ENCODE measurements at regions not wholly inside any gene's neighbourhood (a gene's known extent, or its start where the extent isn't known, plus 50 kb on each side); places are given as distances from the start of the nearest gene placed in this dataset.

DNA sequence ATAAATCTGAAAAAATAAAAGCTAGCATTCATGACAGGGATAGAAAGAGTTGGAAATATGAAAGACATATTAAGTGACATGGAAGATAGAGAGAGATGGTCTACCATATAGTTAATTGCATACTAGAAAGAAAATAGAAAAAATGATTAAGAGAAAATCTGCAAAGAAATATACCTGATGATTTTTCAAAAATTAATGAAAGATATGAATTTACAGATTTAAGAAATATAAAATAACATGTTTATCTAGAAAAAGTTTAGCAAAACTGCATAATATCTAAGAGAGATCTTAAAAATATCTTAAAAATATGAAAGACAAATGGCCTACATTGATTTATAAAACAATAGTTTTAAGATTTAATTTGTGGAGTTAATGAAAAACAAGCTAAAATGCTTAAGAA, 219.1 kb upstream of the RPS23 start:
- Histone ChIP-seq H3K4me2 (ENCODE audit: control insufficient read depth, insufficient read depth) (no peak overlapping the region), H4K20me1 (ENCODE audit: control insufficient read depth, insufficient read depth) (no peaks in the 10 kb centered on the region), H3K79me2 (ENCODE audit: control insufficient read depth, insufficient read depth, low read length) (no peaks in the 10 kb centered on the region), H3K27me3 (replicated peaks in 1 of 2; ENCODE audit: control insufficient read depth in 2 of 2, insufficient read depth in 2 of 2, low read length in 1 of 2) (no peaks in the 10 kb centered on the region), H3K4me1 (ENCODE audit: control insufficient read depth, insufficient read depth, low read length) (no peaks in the 10 kb centered on the region), H3K27ac (ENCODE audit: control insufficient read depth, insufficient read depth) (no peak overlapping the region), H2AFZ (ENCODE audit: control insufficient read depth, low read depth, low read length) (no peak overlapping the region), H3K9ac (ENCODE audit: control insufficient read depth, insufficient read depth, low read length) (no peak overlapping the region), H3K4me3 (no peak overlapping the region), H3K9me3 (replicated peaks; ENCODE audit: control insufficient read depth, insufficient read depth, low read length) (no peaks in the 10 kb centered on the region), H3K36me3 (ENCODE audit: control insufficient read depth in 2 of 2, insufficient read depth in 2 of 2, low read length in 1 of 2) (no peaks in the 10 kb centered on the region)
- ChIA-PET POLR2A (no interaction called here), SMC1A (ENCODE audit: uncharacterized antibody, unreplicated experiment) (no interaction called here), CTCF (interaction anchor here (0.7 kb wide), 1 partner anchor 89 kb away, joined by 3 read pairs; no protein-coding TSS in a partner anchor), RAD21 (ENCODE audit: unreplicated experiment) (no interaction called here)
- DNase-seq (ENCODE audit: low read depth, low spot score) (no peak), FAIRE-seq (no peak), ATAC-seq (no peak)
- TF ChIP-seq SIN3A (IDR thresholded peaks at IDR 0.05; ENCODE audit: low read depth, low read length) (no peak), MXI1 (IDR thresholded peaks at IDR 0.05; ENCODE audit: low read depth, low read length) (no peak), POU2F2 (IDR thresholded peaks at IDR 0.05; ENCODE audit: borderline replicate concordance, low read depth, low read length) (no peak), EED (IDR thresholded peaks at IDR 0.05; ENCODE audit: low read depth) (no peak), MEF2A (IDR thresholded peaks at IDR 0.05; ENCODE audit: insufficient read depth, low read depth, low read length) (no peak), CREM (IDR thresholded peaks at IDR 0.05; ENCODE audit: low read depth) (no peak)
- TF ChIP-seq, protein P1, sequence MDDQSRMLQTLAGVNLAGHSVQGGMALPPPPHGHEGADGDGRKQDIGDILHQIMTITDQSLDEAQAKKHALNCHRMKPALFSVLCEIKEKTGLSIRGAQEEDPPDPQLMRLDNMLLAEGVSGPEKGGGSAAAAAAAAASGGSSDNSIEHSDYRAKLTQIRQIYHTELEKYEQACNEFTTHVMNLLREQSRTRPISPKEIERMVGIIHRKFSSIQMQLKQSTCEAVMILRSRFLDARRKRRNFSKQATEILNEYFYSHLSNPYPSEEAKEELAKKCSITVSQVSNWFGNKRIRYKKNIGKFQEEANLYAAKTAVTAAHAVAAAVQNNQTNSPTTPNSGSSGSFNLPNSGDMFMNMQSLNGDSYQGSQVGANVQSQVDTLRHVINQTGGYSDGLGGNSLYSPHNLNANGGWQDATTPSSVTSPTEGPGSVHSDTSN (IDR thresholded peaks at IDR 0.05; ENCODE audit: insufficient replicate concordance, low read depth, low read length) = no peak
- BruUV-seq (replicated peaks) = no TSS peak
- in situ Hi-C loops (cut with MboI) (no loop called here), intact Hi-C loops (cut with micrococcal nuclease; ENCODE audit: unreplicated experiment) (loop anchor here (5.0 to 10.0 kb wide), 2 partner anchors 62 to 145 kb away; no protein-coding TSS in a partner anchor)

DNA sequence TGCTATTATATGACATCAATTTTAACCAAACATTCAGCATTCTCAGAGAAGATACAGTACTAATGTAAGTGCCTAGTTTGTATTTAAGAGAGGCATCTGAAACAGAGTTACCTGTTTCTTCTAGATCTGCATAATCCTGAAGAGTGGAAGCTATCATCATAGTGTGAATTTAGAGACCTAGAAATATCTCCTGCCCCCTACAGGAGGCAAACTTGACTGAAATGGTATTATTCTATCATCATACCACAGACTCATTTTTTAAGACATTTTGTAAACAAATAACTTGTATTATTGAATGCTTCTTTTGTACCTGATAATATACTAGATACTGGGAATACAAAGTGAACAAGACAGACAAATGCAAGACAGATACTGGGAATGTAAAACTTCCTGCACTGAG, 216.8 kb upstream of the RPS23 start:
- H3K4me2 ChIP-seq (ENCODE audit: control insufficient read depth, insufficient read depth) = no peak overlapping the region
- ATAC-seq (no peak), DNase-seq (ENCODE audit: low read depth, low spot score) (no peak), FAIRE-seq (no peak)
- no peaks in the 10 kb centered on the region for H3K27me3 ChIP-seq (replicated peaks in 1 of 2; ENCODE audit: control insufficient read depth in 2 of 2, insufficient read depth in 2 of 2, low read length in 1 of 2)
- no TSS peak for BruUV-seq (replicated peaks)
- SMC1A ChIA-PET (ENCODE audit: uncharacterized antibody, unreplicated experiment) = interaction anchor here (0.9 to 1.6 kb wide), 3 partner anchors 17 to 142 kb away, joined by 3 to 5 read pairs (median 3); no protein-coding TSS in a partner anchor
- intact Hi-C loops (cut with micrococcal nuclease; ENCODE audit: unreplicated experiment) (loop anchor here (5.0 to 10.0 kb wide), 2 partner anchors 60 to 143 kb away; no protein-coding TSS in a partner anchor), in situ Hi-C loops (cut with MboI) (no loop called here)
- H3K36me3 ChIP-seq (ENCODE audit: control insufficient read depth in 2 of 2, insufficient read depth in 2 of 2, low read length in 1 of 2) = no peaks in the 10 kb centered on the region
- H3K79me2 ChIP-seq (ENCODE audit: control insufficient read depth, insufficient read depth, low read length) = no peaks in the 10 kb centered on the region
- POLR2A ChIA-PET = interaction anchor here (0.6 kb wide), 1 partner anchor 40 kb away, joined by 4 read pairs; no protein-coding TSS in a partner anchor
- no peak overlapping the region for H3K4me3 ChIP-seq
- TF ChIP-seq TBL1XR1 (IDR thresholded peaks at IDR 0.05; ENCODE audit: low read depth, low read length) = no peak
- TF ChIP-seq, protein P2, sequence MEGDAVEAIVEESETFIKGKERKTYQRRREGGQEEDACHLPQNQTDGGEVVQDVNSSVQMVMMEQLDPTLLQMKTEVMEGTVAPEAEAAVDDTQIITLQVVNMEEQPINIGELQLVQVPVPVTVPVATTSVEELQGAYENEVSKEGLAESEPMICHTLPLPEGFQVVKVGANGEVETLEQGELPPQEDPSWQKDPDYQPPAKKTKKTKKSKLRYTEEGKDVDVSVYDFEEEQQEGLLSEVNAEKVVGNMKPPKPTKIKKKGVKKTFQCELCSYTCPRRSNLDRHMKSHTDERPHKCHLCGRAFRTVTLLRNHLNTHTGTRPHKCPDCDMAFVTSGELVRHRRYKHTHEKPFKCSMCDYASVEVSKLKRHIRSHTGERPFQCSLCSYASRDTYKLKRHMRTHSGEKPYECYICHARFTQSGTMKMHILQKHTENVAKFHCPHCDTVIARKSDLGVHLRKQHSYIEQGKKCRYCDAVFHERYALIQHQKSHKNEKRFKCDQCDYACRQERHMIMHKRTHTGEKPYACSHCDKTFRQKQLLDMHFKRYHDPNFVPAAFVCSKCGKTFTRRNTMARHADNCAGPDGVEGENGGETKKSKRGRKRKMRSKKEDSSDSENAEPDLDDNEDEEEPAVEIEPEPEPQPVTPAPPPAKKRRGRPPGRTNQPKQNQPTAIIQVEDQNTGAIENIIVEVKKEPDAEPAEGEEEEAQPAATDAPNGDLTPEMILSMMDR (IDR thresholded peaks at IDR 0.05 in 2 of 3, conservative IDR thresholded peaks at IDR 0.05 in 1 of 3; ENCODE audit: control insufficient read depth in 2 of 3, extremely low read depth in 1 of 3, insufficient read depth in 1 of 3, low read depth in 3 of 3, low read length in 3 of 3) = peak in 1 of 3 experiments; percentile 15; a peak in 2 of 6 replicates
- no peak for TF ChIP-seq NFYB (IDR thresholded peaks at IDR 0.05; ENCODE audit: insufficient read depth, low read depth, low read length)
- TF ChIP-seq GATAD2B (conservative IDR thresholded peaks at IDR 0.05; ENCODE audit: low read depth) = no peak
- no peak for TF ChIP-seq FOXM1 (IDR thresholded peaks at IDR 0.05; ENCODE audit: low read depth, low read length)
- TF ChIP-seq ATF7 (IDR thresholded peaks at IDR 0.05; ENCODE audit: low read depth) = no peak
- H2AFZ ChIP-seq (ENCODE audit: control insufficient read depth, low read depth, low read length) = no peak overlapping the region
- RAD21 ChIA-PET (ENCODE audit: unreplicated experiment) = no interaction called here
- H3K4me1 ChIP-seq (ENCODE audit: control insufficient read depth, insufficient read depth, low read length) = no peaks in the 10 kb centered on the region
- CTCF ChIA-PET = interaction anchor here (1.1 to 1.7 kb wide), 4 partner anchors 24 to 146 kb away, joined by 3 to 8 read pairs (median 5); no protein-coding TSS in a partner anchor
- no peak overlapping the region for H3K9ac ChIP-seq (ENCODE audit: control insufficient read depth, insufficient read depth, low read length)
- H4K20me1 ChIP-seq (ENCODE audit: control insufficient read depth, insufficient read depth) = no peaks in the 10 kb centered on the region
- no peak overlapping the region for H3K27ac ChIP-seq (ENCODE audit: control insufficient read depth, insufficient read depth)
- H3K9me3 ChIP-seq (replicated peaks; ENCODE audit: control insufficient read depth, insufficient read depth, low read length) = no peaks in the 10 kb centered on the region

Measured in GM12878 (cell line).